ENCODE measurements at regions not wholly inside any gene's neighbourhood (a gene's known extent, or its start where the extent isn't known, plus 50 kb on each side); places are given as distances from the start of the nearest gene placed in this dataset.

DNA sequence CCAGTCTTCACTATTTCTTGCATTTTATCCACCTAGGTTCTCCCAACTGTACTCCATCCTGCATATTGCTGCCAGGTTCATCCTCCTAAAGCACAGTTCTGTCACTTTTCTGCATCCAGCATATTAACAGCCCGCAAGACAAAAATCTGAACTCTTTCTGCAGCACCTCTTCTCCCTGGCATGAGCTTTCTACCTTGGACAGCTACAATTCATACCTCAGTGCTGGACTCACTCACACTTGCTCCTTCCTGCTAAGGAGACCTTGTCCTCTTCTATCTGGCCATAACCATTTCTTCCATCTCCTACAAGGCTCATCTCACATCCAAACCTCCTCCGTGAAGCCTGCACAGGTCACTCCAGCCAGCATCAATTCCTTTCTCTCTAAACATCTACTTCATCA, 170.1 kb upstream of the GRIP1 start:
- TF ChIP-seq, protein P1, sequence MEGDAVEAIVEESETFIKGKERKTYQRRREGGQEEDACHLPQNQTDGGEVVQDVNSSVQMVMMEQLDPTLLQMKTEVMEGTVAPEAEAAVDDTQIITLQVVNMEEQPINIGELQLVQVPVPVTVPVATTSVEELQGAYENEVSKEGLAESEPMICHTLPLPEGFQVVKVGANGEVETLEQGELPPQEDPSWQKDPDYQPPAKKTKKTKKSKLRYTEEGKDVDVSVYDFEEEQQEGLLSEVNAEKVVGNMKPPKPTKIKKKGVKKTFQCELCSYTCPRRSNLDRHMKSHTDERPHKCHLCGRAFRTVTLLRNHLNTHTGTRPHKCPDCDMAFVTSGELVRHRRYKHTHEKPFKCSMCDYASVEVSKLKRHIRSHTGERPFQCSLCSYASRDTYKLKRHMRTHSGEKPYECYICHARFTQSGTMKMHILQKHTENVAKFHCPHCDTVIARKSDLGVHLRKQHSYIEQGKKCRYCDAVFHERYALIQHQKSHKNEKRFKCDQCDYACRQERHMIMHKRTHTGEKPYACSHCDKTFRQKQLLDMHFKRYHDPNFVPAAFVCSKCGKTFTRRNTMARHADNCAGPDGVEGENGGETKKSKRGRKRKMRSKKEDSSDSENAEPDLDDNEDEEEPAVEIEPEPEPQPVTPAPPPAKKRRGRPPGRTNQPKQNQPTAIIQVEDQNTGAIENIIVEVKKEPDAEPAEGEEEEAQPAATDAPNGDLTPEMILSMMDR (IDR thresholded peaks at IDR 0.05), result no peak
- TF ChIP-seq POLR2A (IDR thresholded peaks at IDR 0.05), result no peak
- no peak for TF ChIP-seq EP300 (IDR thresholded peaks at IDR 0.05)

Data from tibial nerve (tissue), 4 donors.